K562 (cell line): ENCODE measurements at regions not wholly inside any gene's neighbourhood (a gene's known extent, or its start where the extent isn't known, plus 50 kb on each side); places are given as distances from the start of the nearest gene placed in this dataset.

Experiments used
- ATAC-seq: fragments of 200-7000 bp; cut with Tn5 transposase; 3 replicates; pipeline ENCODE4 v1.9.1; 2020; ENCODE audit warnings: moderate library complexity
- BruUV-seq: library from RNA; stranded (reverse); fragments of 400-500 nt; replicated peaks from 2 replicates; lab custom pipeline; 2021; lab: Mats Ljungman, UMichigan
- CTCF ChIA-PET: fragments of 300-600 bp; formaldehyde crosslinking; extraction: SDS; loops from one replicate; lab custom pipeline; 2021; ENCODE audit warnings: low intra/inter-chr PET ratio; lab: Yijun Ruan, JAX
- POLR2A ChIA-PET: fragments of 300-600, 350-650 bp; sonication (Branson Sonifier 250); formaldehyde crosslinking; extraction: SDS; loops from one replicate; lab custom pipeline; 2021; ENCODE audit warnings: antibody characterized with exemption, inconsistent platforms; lab: Yijun Ruan, JAX
- DNase-seq, 4 experiments: peaks; one replicate each; pipeline versions ENCODE4 v3.0.0 to v3.0.0-alpha.2; 2011 to 2018; ENCODE audit warnings: low spot score in 3 of 4, mixed read lengths in 3 of 4; ENCODE audit errors: extremely low read depth in 1 of 4
- FAIRE-seq: peaks from 2 replicates; lab custom pipeline; 2011; peaks lifted over from hg19 to GRCh38; lab: Jason Lieb, UNC
- H2AFZ ChIP-seq: 2 replicates; pipeline ENCODE4 v1.6.0; 2011; ENCODE audit warnings: low read depth, low read length, control low read depth, inconsistent platforms
- H3K27ac ChIP-seq: fragments of 200-600 bp; 3 replicates; pipeline ENCODE4 v1.8.0; 2011; ENCODE audit warnings: low read depth, mild to moderate bottlenecking, control low read depth, inconsistent platforms, low read length, moderate library complexity, mixed read lengths; ENCODE audit errors: extremely low read depth
- H3K27me3 ChIP-seq, 2 experiments: fragments of 300-600 bp in 1 of 2; 2 replicates in 1 of 2; 3 replicates in 1 of 2; pipeline versions ENCODE4 v1.6.0 to v1.8.0; 2011; ENCODE audit warnings: inconsistent platforms in 2 of 2, low read length in 2 of 2, mild to moderate bottlenecking in 1 of 2, mixed read lengths in 1 of 2, moderate library complexity in 1 of 2; ENCODE audit not compliant: control insufficient read depth in 2 of 2, insufficient read depth in 2 of 2
- H3K36me3 ChIP-seq: fragments of 300-600 bp; 3 replicates; pipeline ENCODE4 v1.8.0; 2011; ENCODE audit warnings: mild to moderate bottlenecking, low read length, inconsistent platforms; ENCODE audit not compliant: control insufficient read depth, insufficient read depth
- H3K4me1 ChIP-seq, 2 experiments: fragments of 200-600 bp in 1 of 2; replicated peaks in 1 of 2; 2 replicates in 1 of 2; 3 replicates in 1 of 2; pipeline versions ENCODE4 v1.5.1 to v1.8.0; 2011; ENCODE audit warnings: inconsistent platforms in 2 of 2, low read length in 2 of 2, mild to moderate bottlenecking in 1 of 2, mixed read lengths in 1 of 2, moderate library complexity in 1 of 2; ENCODE audit not compliant: control insufficient read depth in 2 of 2, insufficient read depth in 2 of 2
- H3K4me2 ChIP-seq: 2 replicates; pipeline ENCODE4 v1.6.1; 2011; ENCODE audit warnings: low read length, control low read depth, inconsistent platforms, mixed read lengths; ENCODE audit not compliant: insufficient read depth
- H3K4me3 ChIP-seq: fragments of 200-600 bp; sonication (generic), shearing (Covaris generic); 2 replicates; pipeline ENCODE4 v1.5.1; 2016; ENCODE audit warnings: control low read depth, inconsistent platforms
- H3K79me2 ChIP-seq: fragments of 200-600 bp; 3 replicates; pipeline ENCODE4 v1.8.0; 2011; ENCODE audit warnings: low read length, inconsistent platforms; ENCODE audit not compliant: control insufficient read depth, insufficient read depth
- H3K9ac ChIP-seq, 2 experiments: 2 replicates each; pipeline versions ENCODE4 v1.6.0 to v1.6.1; 2011; ENCODE audit warnings: low read depth in 2 of 2, low read length in 2 of 2, control low read depth in 1 of 2, inconsistent platforms in 1 of 2, mild to moderate bottlenecking in 1 of 2, mixed read lengths in 1 of 2; ENCODE audit not compliant: insufficient read depth in 1 of 2
- H3K9me1 ChIP-seq: one replicate; pipeline ENCODE4 v1.6.0; 2011; ENCODE audit warnings: inconsistent platforms, mild to moderate bottlenecking, low read length, moderate library complexity; ENCODE audit not compliant: control insufficient read depth, insufficient read depth
- H3K9me3 ChIP-seq: replicated peaks from 2 replicates; pipeline ENCODE4 v1.5.1; 2011; ENCODE audit warnings: low read depth, low read length, inconsistent platforms; ENCODE audit not compliant: control insufficient read depth, insufficient read depth
- H4K20me1 ChIP-seq: replicated peaks from 2 replicates; pipeline ENCODE4 v1.6.1; 2011; ENCODE audit warnings: low read length, inconsistent platforms, mixed read lengths; ENCODE audit not compliant: control insufficient read depth, insufficient read depth
- CCNT2 ChIP-seq: IDR thresholded peaks from 2 replicates; pipeline ENCODE4 v1.6.1; 2011; ENCODE audit warnings: borderline replicate concordance, low read depth, mild to moderate bottlenecking, moderate library complexity, mixed read lengths, low read length; ENCODE audit not compliant: insufficient read length; ENCODE audit errors: extremely low read depth
- GATAD2B ChIP-seq: fragments of 450-650 bp; IDR thresholded peaks from 2 replicates; pipeline ENCODE4 v1.6.1; 2017; ENCODE audit warnings: mild to moderate bottlenecking, borderline replicate concordance
- KDM4B ChIP-seq, 2 experiments: fragments of 450-650 bp in 1 of 2; sonication (generic) in 1 of 2; IDR thresholded peaks; 2 replicates each; pipeline ENCODE4 v1.6.1; 2016 to 2017; ENCODE audit warnings: borderline replicate concordance in 2 of 2, antibody characterized with exemption in 1 of 2, low read depth in 1 of 2, mild to moderate bottlenecking in 1 of 2
- KLF1 ChIP-seq: fragments of 450-650 bp; IDR thresholded peaks from 2 replicates; pipeline ENCODE4 v1.6.1; 2016; ENCODE audit warnings: missing genetic modification characterization, missing compliant biosample characterization
- PTBP1 ChIP-seq: fragments of 200-400 bp; formaldehyde crosslinking; IDR thresholded peaks from 2 replicates; pipeline ENCODE4 v1.6.1; 2017; ENCODE audit warnings: low read depth, low read length
- SNRNP70 ChIP-seq: fragments of 200-400 bp; formaldehyde crosslinking; optimal IDR thresholded peaks from 2 replicates; pipeline ENCODE3; 2017; ENCODE audit warnings: low read depth, low read length
- ZBTB8A ChIP-seq: fragments of 450-650 bp; IDR thresholded peaks from 2 replicates; pipeline ENCODE4 v1.6.1; 2018; ENCODE audit warnings: mild to moderate bottlenecking, moderate library complexity; ENCODE audit not compliant: partially characterized antibody
- ZNF232 ChIP-seq: sonication (generic); formaldehyde crosslinking; IDR thresholded peaks from 2 replicates; pipeline ENCODE4 v1.8.0; 2022; ENCODE audit warnings: mild to moderate bottlenecking, missing genetic modification reagents
- ZNF408 ChIP-seq: fragments of 250-450 bp; sonication (Bioruptor Pico); IDR thresholded peaks from 2 replicates; pipeline ENCODE4 v1.4.0; 2020; ENCODE audit warnings: low read depth, mild to moderate bottlenecking, moderate library complexity
- WGBS: fragments of 100-300 bp; shearing (Covaris generic); methylation state at CpG from one replicate; pipeline ENCODE4 v1.1.6; 2016; ENCODE audit warnings: low coverage, mixed read lengths; ENCODE audit not compliant: insufficient coverage; ENCODE audit errors: missing lambda C conversion rate; 5-methylcytosine and 5-hydroxymethylcytosine counted together
- in situ Hi-C: fragments of 300-500 bp; cut with MboI; formaldehyde crosslinking; loops from 4 replicates; pipeline ENCODE4 v1.15.0; 2018; ENCODE audit warnings: inconsistent platforms, mixed read lengths
- intact Hi-C: fragments of 100-400 bp; cut with micrococcal nuclease; formaldehyde crosslinking; loops from 2 replicates; pipeline ENCODE4 v1.14.2; 2022

DNA sequence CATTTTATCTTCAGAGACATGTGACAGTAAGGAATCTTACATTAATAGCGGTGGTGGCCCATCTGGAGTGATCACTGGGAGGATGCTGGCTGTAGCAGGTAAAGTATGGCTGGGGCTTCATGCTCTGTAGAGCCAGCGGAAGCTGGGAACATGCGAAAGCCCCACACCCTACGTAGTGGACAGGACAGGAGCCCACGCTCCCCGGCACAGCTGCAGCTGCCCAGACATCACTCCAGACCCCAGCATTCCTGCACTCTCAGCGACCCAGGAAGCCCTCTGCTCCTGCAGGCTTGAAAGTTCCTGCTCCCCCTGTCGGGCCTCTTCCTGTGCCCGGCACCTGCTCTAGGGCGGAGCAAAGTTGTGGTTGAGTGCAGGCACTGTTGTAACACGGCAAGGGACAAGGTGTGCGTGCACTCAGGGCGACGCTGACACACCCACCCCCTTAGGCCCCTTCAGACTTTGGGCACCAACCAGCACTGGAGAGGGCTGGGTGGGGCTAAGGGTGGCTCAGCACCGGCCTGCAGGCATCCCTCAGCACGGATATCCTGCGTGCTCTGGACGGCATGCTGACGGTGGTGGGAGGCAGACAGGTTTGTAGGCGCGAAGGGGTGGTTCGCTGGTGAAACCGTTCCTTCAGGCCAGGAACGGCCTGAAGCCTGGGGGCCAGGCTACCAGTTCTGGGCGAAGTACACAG is 568.3 kb downstream of the FSCB start:
- Histone ChIP-seq H3K79me2 (no peaks in the 10 kb centered on the region), H4K20me1 (no peaks in the 10 kb centered on the region), H2AFZ (no peak overlapping the region), H3K9me1 (no peaks in the 10 kb centered on the region), H3K9ac (no peak overlapping the region), H3K9me3 (no peaks in the 10 kb centered on the region), H3K27me3 (no peaks in the 10 kb centered on the region), H3K4me3 (no peak overlapping the region), H3K27ac (no peak overlapping the region), H3K36me3 (no peaks in the 10 kb centered on the region), H3K4me1 (no peaks in the 10 kb centered on the region), H3K4me2 (no peak overlapping the region)
- in situ Hi-C loops, result no loop called here
- 2% methylated on average over 15 of the region's 25 CpGs for WGBS
- no peak for TF ChIP-seq PTBP1
- no peak for TF ChIP-seq ZBTB8A
- TF ChIP-seq GATAD2B, result no peak
- no peak for TF ChIP-seq SNRNP70
- TF ChIP-seq KDM4B (IDR thresholded peaks at IDR 0.05; ENCODE audit: borderline replicate concordance in 2 of 2, low read depth in 1 of 2), result no peak
- no peak for TF ChIP-seq KLF1 (tag)
- TF ChIP-seq ZNF232 (CRISPR knock-in tag), result no peak
- TF ChIP-seq ZNF408 (CRISPR knock-in tag), result no peak
- no peak for TF ChIP-seq CCNT2
- ATAC-seq, result no peak
- no peak for DNase-seq
- ChIA-PET CTCF (no interaction called here), POLR2A (no interaction called here)
- intact Hi-C loops, result no loop called here
- no peak for FAIRE-seq
- no TSS peak for BruUV-seq
